Stimulated activated naive CD8-positive, alpha-beta T cell treated with anti-CD3 and anti-CD28 coated beads, Interleukin-15, amount 100 ng/mL, for 72 hours (primary cell): ENCODE measurements at regions not wholly inside any gene's neighbourhood (a gene's known extent, or its start where the extent isn't known, plus 50 kb on each side); places are given as distances from the start of the nearest gene placed in this dataset.

ENCODE experiments used
- ATAC-seq: fragments of 150-1000 bp; cut with Tn5 transposase; 2 replicates; pipeline ENCODE4 v1.10.0; 2021; ENCODE audit warnings: mild to moderate bottlenecking, moderate library complexity
- DNase-seq, 2 donors: peaks; one replicate each; pipeline ENCODE4 v3.0.0; 2021 to 2022
- H3K27ac Mint-ChIP-seq, 2 donors: one replicate each; pipeline ENCODE4 v1.8.0; 2022; ENCODE audit warnings: mild to moderate bottlenecking in 2 of 2, mixed read lengths in 2 of 2, moderate library complexity in 2 of 2
- H3K27me3 Mint-ChIP-seq: one replicate; pipeline ENCODE4 v1.8.0; 2022; ENCODE audit warnings: mixed read lengths
- H3K4me1 Mint-ChIP-seq: one replicate; pipeline ENCODE4 v1.8.0; 2022; ENCODE audit warnings: mild to moderate bottlenecking, mixed read lengths
- H3K4me3 Mint-ChIP-seq, 2 donors: one replicate each; pipeline ENCODE4 v1.8.0; 2022; ENCODE audit warnings: mild to moderate bottlenecking in 2 of 2, mixed read lengths in 2 of 2, moderate library complexity in 1 of 2
- H3K9me3 Mint-ChIP-seq, 2 donors: one replicate each; pipeline ENCODE4 v1.8.0; 2022; ENCODE audit warnings: mixed read lengths in 2 of 2

GRCh38 chr9:126157826-126158587 is 168.6 kb upstream of the MVB12B start:
- ATAC-seq (no peak), DNase-seq (peak in 1 of 2 donors; percentile 2)
- Mint-ChIP-seq H3K27me3 (peaks cover 16% of the 10 kb centered on the region), H3K27ac (no peak overlapping the region), H3K4me1 (no peaks in the 10 kb centered on the region), H3K9me3 (no peaks in the 10 kb centered on the region), H3K4me3 (no peak overlapping the region)

- DNase-seq: no peak
- ATAC-seq: no peak
- Mint-ChIP-seq H3K27ac (peak overlapping the region in 1 of 2 donors; percentile 2), H3K27me3 (peaks cover 8% of the 10 kb centered on the region), H3K4me1 (no peaks in the 10 kb centered on the region), H3K9me3 (no peaks in the 10 kb centered on the region), H3K4me3 (no peak overlapping the region)
These were observed 167.8 kb upstream of the MVB12B start for GRCh38 chr9:126158588-126159429.

- DNase-seq: no peak
These were observed 167.1 kb upstream of the MVB12B start for GRCh38 chr9:126159430-126160060.

GRCh38 chr9:126160067-126160853 is 166.4 kb upstream of the MVB12B start:
- H3K9me3 Mint-ChIP-seq: no peaks in the 10 kb centered on the region
- no peak for DNase-seq
- peaks cover 8% of the 10 kb centered on the region for H3K27me3 Mint-ChIP-seq
- H3K4me3 Mint-ChIP-seq: no peak overlapping the region
- no peak overlapping the region for H3K27ac Mint-ChIP-seq
- ATAC-seq: no peak
- H3K4me1 Mint-ChIP-seq: no peaks in the 10 kb centered on the region

More at GRCh38 chr9:126159430-126160060, 167.1 kb upstream of the MVB12B start:
- no peaks in the 10 kb centered on the region for H3K4me1 Mint-ChIP-seq
- H3K27ac Mint-ChIP-seq: no peak overlapping the region
- peaks cover 8% of the 10 kb centered on the region for H3K27me3 Mint-ChIP-seq
- no peaks in the 10 kb centered on the region for H3K9me3 Mint-ChIP-seq
- no peak overlapping the region for H3K4me3 Mint-ChIP-seq
- ATAC-seq: no peak

GRCh38 chr9:126160854-126161329 is 165.7 kb upstream of the MVB12B start:
- DNase-seq: no peak
- Mint-ChIP-seq H3K27me3 (peaks cover 9% of the 10 kb centered on the region), H3K9me3 (no peaks in the 10 kb centered on the region), H3K27ac (peak overlapping the region in 1 of 2 donors; percentile 12), H3K4me1 (no peaks in the 10 kb centered on the region), H3K4me3 (no peak overlapping the region)
- ATAC-seq: no peak

GRCh38 chr9:126162611-126163381 is 163.8 kb upstream of the MVB12B start:
- no peak for ATAC-seq
- peaks cover 20% of the 10 kb centered on the region for H3K27me3 Mint-ChIP-seq
- DNase-seq: no peak
- no peaks in the 10 kb centered on the region for H3K4me1 Mint-ChIP-seq
- H3K4me3 Mint-ChIP-seq: no peak overlapping the region
- H3K27ac Mint-ChIP-seq: no peak overlapping the region
- no peaks in the 10 kb centered on the region for H3K9me3 Mint-ChIP-seq

- H3K27ac Mint-ChIP-seq: no peak overlapping the region
- H3K4me3 Mint-ChIP-seq: no peak overlapping the region
- no peaks in the 10 kb centered on the region for H3K9me3 Mint-ChIP-seq
- DNase-seq (no peak), ATAC-seq (no peak)
- no peaks in the 10 kb centered on the region for H3K4me1 Mint-ChIP-seq
- peaks cover 20% of the 10 kb centered on the region for H3K27me3 Mint-ChIP-seq
These were observed 161.7 kb upstream of the MVB12B start for GRCh38 chr9:126164796-126165525.

- Mint-ChIP-seq H3K27ac (no peak overlapping the region), H3K9me3 (no peaks in the 10 kb centered on the region), H3K4me1 (no peaks in the 10 kb centered on the region), H3K4me3 (no peak overlapping the region), H3K27me3 (peaks cover 27% of the 10 kb centered on the region)
- no peak for DNase-seq
- ATAC-seq: no peak
These were observed 160.9 kb upstream of the MVB12B start for GRCh38 chr9:126165755-126166154.

GRCh38 chr9:126166291-126166690 is 160.3 kb upstream of the MVB12B start:
- Mint-ChIP-seq H3K9me3 (no peaks in the 10 kb centered on the region), H3K27me3 (peaks cover 27% of the 10 kb centered on the region), H3K4me1 (no peaks in the 10 kb centered on the region), H3K4me3 (no peak overlapping the region), H3K27ac (no peak overlapping the region)
- DNase-seq (no peak), ATAC-seq (no peak)

- no peaks in the 10 kb centered on the region for H3K9me3 Mint-ChIP-seq
- DNase-seq (no peak), ATAC-seq (no peak)
- no peaks in the 10 kb centered on the region for H3K4me1 Mint-ChIP-seq
- H3K4me3 Mint-ChIP-seq: no peak overlapping the region
- peaks cover 27% of the 10 kb centered on the region for H3K27me3 Mint-ChIP-seq
- no peak overlapping the region for H3K27ac Mint-ChIP-seq
These were observed 159.8 kb upstream of the MVB12B start for GRCh38 chr9:126166866-126167265.

- Mint-ChIP-seq H3K27ac (no peak overlapping the region), H3K9me3 (no peaks in the 10 kb centered on the region), H3K27me3 (peaks cover 27% of the 10 kb centered on the region), H3K4me3 (no peak overlapping the region), H3K4me1 (no peaks in the 10 kb centered on the region)
- no peak for DNase-seq
- ATAC-seq: no peak
These were observed 156.9 kb upstream of the MVB12B start for GRCh38 chr9:126169736-126170135.

GRCh38 chr9:126170286-126170823 is 156.3 kb upstream of the MVB12B start:
- peaks cover 27% of the 10 kb centered on the region for H3K27me3 Mint-ChIP-seq
- H3K9me3 Mint-ChIP-seq: peaks cover 0 to 4% of the 10 kb centered on the region in 2 donors
- DNase-seq: no peak
- no peaks in the 10 kb centered on the region for H3K4me1 Mint-ChIP-seq
- no peak overlapping the region for H3K27ac Mint-ChIP-seq
- H3K4me3 Mint-ChIP-seq: no peak overlapping the region
- ATAC-seq: no peak

- ATAC-seq (no peak), DNase-seq (no peak)
- H3K27ac Mint-ChIP-seq: no peak overlapping the region
- H3K4me1 Mint-ChIP-seq: no peaks in the 10 kb centered on the region
- peaks cover 26% of the 10 kb centered on the region for H3K27me3 Mint-ChIP-seq
- no peak overlapping the region for H3K4me3 Mint-ChIP-seq
- peaks cover 5 to 7% of the 10 kb centered on the region in 2 donors for H3K9me3 Mint-ChIP-seq
These were observed 155.0 kb upstream of the MVB12B start for GRCh38 chr9:126171641-126172040.

GRCh38 chr9:126173401-126173800 is 153.2 kb upstream of the MVB12B start:
- DNase-seq: no peak
- Mint-ChIP-seq H3K4me3 (no peak overlapping the region), H3K27ac (no peak overlapping the region), H3K9me3 (peaks cover 5 to 7% of the 10 kb centered on the region in 2 donors), H3K4me1 (no peaks in the 10 kb centered on the region), H3K27me3 (peaks cover 27% of the 10 kb centered on the region)
- no peak for ATAC-seq
